Stimulated activated CD4-positive, alpha-beta T cell treated with anti-CD3 and anti-CD28 coated beads, Interleukin-12 subunit alpha, Interleukin-12 subunit beta, amount 100 ng/mL, for 4 hours (primary cell): ENCODE measurements at regions not wholly inside any gene's neighbourhood (a gene's known extent, or its start where the extent isn't known, plus 50 kb on each side); places are given as distances from the start of the nearest gene placed in this dataset.

Experiments
- DNase-seq: peaks from one replicate; pipeline ENCODE4 v3.0.0-alpha.2; 2020

DNA sequence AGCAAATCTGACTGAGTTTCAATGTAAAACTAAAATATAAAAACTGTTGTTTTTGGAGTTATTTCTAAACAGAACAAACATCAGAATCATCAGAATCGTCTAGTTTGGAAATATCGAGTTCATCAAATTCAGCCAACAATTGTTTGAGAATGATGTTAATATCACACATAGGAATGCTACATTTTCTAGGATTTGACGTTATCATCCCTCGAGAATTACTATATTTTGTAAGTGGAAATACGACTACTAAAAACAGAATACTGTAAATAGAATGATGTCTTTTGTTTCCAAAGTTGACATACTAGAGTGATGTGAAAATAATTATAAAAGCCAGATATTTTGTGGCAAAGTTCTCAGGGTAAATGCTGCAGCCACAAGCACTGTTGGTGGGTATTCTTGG lies 805.9 kb downstream of the TLE1 start:
- DNase-seq, result no peak

DNA sequence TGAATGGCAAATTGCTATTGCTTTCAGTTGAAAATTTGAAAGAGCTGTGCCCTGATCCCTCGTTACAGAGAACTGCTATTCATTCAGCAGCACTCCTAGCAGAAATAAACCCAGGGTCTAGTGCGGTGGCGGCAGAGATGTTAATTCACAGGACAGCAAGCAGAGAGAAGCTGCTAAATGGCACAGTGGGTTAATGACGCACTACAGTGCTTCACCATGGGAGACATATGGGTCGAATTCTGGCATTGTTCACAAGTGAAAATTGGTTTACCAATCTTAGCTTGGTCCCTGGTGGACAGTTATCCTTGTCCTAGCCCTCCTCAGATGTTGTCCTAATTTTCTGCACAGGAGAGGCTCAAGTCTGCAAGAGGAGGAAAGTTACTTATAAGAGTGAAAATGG lies 807.4 kb downstream of the TLE1 start:
- DNase-seq, result no peak

DNA sequence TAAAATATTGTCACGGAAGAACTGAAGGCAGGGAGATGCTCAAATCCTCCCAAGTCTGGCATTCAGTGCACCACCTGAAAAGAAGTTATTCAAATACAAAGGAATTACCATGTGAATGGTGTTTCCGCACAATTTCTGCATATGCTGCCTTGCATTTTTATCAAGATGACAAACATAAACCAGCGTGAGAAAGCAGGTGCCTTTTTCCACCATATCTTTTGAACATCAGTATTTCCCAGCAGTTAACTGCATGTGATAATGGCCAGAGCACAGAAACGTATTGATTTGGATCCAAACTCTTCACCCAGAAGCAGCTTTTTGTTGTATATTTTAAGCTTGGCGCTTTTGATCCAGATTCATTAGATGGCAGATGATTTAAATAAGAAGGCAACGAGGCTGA lies 808.0 kb downstream of the TLE1 start:
- DNase-seq, result no peak

DNA sequence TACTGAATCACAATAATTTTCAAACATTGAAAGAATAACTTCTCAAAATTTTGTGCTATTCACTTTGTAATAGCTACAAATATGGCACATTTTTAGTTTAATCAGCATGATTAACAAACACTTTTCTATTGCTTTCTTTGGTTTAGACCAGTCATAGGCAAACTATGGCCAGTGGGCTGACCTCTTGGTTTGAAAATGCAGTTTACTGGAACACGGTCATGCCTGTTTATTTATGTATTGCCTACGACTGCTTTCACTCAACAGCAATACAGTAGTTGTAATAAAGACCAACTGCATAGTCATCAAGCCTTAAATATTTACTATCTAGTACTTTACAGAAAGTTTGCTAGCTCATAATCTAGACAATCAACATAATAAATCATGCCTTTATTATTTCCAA lies 810.8 kb downstream of the TLE1 start:
- no peak for DNase-seq

DNA sequence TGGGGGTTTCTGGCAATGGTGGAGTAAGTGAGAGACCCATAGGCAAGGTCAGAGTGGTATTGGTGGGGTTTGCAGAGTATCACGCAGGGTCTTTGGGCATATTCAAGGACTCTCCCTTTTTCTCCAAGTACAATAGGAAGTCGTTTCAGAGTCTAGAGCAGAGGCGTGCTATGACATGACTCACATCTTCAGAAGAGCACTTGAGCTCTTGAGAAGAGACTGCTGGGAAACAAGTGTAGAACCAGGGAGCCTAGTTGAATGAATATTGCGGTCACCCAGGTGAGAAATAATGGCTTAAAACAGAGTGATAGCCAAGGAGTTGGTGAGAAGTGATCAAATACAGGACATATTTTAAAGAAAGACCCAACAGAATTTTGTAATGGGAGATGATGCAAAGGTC lies 813.4 kb downstream of the TLE1 start:
- no peak for DNase-seq

DNA sequence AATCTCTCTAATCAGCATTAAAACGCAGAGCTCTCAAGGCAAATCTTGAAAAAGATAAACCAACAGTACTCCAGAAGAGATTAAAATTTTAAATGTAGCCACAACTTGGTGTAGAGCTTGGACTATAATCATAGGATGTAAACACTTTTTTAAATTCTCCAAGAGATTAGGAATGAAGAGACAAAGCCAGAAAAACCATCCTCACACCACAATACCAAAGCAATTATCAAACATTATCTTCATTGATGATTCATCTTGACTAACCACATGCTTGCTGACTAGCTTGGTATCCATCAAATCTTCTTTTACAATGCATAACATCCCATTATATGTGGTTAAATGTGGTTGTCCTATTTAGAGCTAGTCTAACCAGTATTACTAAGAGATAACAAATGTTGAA lies 815.1 kb downstream of the TLE1 start:
- no peak for DNase-seq

DNA sequence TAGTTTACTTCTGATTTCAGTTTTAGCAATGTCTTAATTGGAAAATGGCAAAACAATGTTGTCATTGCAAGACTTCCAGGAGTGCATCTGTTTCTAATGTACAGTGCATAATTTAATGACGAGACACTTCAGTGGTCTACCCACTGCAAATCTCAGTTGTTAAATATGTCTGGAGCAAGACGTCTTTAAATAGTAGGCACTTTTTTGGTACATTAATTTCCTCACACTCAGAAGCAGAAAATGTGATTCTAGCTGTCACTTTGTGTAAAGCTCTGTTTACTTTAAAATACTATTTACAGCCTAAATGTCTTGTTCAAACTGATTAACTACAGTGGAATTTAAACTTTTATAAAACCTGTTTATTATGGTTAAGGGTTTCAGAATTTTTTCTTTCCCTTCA lies 815.5 kb downstream of the TLE1 start:
- no peak for DNase-seq

DNA sequence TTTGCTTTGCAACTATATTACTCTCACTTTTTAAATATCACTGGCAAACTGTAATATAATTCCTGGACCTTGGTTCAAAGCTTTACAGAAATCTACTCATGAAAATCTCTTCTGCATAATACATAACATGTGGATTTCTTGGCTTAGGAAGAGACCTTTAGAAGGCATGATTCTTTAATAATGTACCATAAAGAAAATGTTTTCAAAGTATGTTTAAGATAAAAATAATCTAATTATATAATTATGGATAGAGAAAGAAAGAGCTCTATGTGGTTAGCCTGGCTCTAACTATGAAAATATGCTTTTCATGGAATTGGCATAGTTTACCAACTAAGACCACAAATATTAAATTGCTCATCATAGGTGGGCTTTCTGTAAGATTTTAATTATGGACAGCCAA lies 817.8 kb downstream of the TLE1 start:
- DNase-seq, result no peak

DNA sequence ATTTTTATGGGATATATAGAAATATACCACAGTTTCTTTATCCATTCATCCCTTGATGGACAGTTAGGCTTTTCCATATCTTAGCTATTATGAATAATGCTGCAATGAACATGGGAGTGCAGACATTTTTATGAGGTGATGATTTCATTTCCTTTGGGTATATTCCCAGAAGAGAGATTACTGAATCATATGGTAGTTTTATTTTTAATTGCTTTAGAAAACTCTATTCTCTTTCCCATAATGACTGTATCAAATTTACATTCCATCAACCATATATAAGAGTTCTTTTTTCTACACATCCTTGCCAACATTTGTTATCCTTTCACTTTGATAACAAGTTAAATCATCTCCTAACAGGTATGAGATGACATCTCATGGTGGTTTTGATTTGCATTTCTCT lies 821.6 kb downstream of the TLE1 start:
- DNase-seq, result no peak

DNA sequence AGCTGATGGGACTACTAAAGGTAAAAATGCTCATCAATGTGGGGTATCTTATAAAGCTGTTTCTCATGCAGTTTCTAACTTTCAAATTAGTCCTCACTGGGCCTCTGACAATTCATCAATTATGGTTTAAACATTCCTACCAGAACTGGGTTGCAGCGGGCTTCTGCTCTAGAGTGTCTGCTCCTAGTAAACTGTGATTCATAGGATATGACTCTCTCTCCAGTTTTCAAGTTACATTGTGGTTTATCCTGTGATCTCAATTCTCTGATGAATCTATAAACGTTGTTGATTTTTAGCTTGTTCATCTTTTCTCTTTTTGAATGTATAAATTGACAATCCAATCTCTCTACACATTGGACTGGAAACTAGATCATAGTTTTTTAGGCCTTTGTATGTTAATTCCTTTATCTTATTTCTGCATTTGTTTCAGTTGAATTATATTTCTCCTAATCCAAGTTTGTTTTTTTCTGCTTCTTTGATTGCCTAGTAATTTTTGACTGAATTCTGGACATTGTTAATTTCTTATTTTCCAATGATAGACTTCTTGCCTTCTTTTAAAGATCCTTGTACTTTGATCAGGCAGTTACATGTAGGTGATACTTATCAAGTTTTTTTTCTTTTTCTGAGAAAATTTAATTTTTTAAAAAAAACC lies 822.6 kb downstream of the TLE1 start:
- DNase-seq, result no peak

DNA sequence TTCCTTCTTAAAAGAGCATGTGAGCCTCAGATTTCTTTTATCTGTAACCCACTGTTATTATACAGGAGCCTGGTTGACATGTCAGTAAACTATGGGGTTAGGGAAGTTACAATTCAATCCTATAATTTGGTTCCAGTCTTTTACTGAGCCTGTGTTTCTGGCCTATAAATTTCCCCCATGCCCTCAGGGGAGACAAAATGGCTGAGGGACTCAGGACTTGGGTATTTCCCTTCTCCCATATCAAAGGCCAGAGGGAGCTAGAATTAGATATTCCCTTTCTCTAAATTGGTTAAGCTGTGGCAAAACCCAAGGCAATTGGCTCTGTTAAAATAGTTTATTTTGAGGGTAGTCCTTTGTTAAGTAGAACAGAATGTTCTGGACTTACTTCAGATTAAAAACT lies 823.2 kb downstream of the TLE1 start:
- DNase-seq, result no peak

DNA sequence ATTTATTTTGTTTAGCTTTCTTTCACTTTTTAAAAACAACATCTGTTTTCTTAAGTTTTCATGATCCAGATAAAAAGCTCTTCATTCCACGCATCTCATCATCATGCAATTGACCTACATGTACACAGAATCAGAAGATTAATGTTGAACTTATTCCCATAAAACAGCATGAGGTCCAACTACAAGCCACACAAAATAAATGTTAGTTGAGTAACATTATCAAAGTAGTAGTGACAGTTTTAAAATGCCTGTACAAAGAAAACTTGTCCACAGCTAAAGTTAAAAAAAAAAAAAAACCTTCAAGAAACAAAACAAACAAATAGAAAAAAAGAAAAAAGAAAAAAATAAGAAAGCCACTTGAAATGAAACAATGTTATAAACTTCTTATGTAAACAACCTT lies 846.3 kb downstream of the TLE1 start:
- no peak for DNase-seq

DNA sequence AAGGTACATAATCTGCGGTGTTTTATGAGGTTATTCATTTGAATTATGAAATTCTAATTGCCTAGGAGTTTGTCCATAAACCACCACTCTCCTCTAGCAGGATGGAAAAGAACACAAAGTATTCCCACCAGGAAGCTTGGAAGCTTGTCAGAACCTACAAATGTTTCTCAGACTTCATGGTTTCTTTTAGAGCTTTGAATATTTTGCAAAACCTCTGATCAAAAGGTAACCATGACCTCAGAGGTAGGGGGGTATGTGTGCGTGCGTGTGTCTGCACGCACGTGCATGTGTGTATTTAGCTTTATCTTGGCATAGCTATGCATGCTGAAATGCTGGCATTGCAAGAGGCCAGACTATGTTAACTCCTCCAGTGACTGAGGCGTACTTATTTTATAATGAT lies 847.0 kb downstream of the TLE1 start:
- DNase-seq, result no peak

DNA sequence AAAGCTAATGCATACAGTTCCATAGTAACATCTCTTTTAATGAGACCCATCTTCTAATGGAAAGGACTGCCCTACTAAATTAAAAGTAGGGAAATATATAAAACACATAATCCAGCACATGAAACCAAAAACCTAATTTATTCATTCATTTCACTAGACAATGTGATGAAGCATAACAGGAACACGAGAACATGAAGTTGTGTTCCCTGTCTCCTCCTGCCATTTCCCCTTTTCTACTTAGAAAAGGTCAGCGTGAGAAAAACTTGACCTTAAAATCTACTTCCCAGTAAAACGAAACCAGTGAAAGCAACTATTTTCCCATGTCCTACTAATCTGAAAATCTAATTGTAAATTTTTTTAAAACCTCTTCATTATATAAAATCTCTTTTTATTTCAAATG lies 847.5 kb downstream of the TLE1 start:
- DNase-seq, result no peak

DNA sequence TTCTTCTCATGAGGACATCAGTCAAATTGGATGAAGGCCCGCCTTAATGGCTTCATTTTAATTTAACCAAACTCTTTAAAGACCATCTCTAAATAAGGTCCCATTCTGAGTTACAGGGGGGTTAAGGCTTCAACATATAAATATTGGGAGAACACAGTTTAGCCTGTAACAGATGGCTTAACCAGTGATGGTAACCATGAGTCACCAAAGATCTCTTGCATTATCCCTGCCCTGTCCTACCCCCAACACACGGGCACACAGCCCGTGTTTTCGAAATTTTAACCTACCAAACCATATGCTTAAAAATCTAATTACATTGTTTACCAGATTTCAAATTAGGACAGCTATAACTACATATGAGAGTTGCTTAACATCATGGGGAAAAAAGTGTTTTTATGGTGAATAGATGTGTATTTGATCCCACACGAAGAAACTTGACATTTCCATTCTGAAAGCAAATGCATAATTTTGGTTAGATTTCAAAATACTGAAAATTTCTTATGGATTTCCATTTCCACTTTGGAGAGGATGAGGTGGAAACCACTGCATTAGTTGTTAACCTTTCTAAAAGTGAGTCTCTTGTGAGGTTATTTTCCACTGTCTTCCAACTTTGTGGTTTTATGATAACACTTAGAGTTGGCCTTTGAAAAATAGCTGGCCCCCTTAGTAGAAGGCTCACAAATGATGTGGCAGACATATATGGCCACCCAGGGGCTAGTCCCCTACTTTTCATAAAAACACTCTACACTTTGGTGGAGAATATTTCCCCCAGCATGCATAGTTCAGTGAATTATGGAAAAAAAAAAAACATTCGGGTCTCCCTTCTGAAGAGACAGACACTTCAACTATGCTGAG lies 849.3 kb downstream of the TLE1 start:
- no peak for DNase-seq

DNA sequence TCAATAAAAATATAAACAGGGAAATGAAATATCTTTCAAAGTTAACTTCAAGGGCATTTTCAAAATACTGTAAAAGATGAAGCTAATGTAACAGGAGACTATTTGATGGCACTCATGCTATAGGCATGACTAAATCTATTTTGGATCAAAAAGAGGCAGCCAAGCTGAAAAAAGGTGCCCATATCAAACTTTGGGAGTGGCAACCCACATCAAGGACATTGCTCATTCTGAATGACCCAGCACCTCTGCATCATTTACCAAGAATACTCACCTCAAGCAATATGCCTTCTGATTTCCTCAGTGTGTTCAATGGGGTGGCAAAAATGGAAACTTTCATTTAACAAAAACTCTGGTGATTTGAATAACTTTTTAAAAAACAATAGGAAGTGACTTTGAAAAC lies 853.3 kb downstream of the TLE1 start:
- DNase-seq, result no peak

DNA sequence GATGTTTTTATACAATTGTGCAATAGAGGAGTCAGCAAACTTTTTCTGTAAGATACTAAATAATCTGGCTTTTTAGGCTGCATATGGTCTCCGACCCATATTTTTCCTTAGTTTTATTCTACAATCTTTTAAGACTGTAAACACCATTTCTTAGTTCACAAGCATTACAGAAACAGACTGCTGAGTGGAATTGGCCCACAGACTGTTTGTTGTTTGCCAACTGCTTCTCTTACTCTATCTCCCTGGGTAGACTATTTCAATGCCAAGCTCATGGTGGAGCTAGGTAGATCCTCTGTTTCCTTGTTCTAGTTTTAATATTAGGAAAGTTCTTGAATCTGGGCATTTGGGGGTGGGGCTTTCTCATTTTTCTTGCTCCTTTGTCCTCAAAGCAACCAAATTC lies 857.6 kb downstream of the TLE1 start:
- DNase-seq, result no peak

DNA sequence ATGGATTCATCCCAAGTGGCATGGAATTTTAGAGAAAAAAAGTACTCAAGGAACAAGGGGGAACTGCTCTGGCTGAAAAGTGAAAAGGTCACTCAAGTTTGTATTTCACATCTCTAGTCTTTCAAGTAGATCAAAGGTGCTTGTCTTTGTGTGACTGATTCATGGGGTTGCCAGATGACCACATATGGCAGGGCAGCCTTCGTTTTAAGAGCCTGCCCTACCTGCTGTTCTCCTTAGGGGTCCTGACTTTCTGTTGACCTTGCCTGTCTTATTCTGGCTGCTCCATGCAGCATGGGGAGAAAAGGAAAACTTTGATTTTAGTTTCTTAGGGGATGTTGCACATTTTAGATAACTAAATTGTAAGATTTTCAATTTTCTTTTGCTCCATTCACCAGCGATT lies 877.7 kb downstream of the TLE1 start:
- no peak for DNase-seq

DNA sequence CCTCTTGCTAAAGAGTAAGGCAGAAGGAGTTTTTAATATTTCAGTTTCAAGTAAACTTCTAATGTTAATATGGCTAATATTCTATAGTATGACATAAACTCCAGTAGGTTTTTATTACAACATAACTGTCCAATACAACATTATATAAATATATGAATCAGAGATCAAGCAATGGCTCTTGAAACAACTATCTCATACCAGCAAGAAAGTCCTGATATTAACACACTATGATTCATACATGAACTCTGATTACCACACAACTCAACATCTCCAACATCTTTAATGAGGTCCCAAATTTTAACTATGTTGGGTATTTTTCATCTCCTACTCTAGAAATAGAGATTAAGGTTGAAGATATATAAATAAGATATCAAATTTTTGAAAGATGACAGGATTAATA lies 878.3 kb downstream of the TLE1 start:
- DNase-seq, result no peak

DNA sequence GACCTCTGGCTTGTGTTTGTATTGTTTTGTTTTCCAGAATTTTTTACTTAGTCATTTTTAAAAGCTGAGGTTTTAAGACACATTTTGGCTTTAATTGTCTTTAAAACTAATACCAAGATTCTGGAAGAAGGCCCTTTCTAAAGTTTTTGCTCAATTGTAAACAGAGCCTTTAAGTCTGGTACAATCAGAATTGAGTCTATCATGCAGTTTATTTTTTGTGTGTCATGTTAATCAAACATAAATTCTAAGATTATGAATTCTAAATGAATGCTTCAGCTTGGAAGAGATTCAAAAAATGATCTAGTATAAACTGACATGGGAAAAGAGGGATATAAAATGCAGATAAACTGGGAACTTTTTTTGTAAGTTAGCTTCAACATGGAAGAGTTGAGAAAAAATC lies 882.7 kb downstream of the TLE1 start:
- no peak for DNase-seq

DNA sequence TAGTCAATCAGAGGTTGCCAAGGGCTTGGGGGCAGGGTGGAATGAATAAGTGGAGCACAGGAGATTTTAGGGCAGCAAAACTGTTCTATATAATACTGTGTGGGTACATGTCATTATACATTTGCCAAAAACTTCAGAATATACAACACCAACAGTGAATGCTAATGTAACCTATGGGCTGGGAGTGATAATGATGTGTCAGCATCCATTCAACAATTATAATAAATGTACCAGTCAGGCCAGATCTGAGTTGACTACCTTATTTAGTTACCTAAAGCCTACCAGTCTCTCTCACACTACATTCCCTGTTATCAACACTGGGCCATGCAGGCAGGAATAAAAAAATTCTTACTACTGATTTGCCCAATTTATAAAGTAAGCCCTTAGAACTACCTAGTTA lies 884.5 kb downstream of the TLE1 start:
- DNase-seq, result no peak

DNA sequence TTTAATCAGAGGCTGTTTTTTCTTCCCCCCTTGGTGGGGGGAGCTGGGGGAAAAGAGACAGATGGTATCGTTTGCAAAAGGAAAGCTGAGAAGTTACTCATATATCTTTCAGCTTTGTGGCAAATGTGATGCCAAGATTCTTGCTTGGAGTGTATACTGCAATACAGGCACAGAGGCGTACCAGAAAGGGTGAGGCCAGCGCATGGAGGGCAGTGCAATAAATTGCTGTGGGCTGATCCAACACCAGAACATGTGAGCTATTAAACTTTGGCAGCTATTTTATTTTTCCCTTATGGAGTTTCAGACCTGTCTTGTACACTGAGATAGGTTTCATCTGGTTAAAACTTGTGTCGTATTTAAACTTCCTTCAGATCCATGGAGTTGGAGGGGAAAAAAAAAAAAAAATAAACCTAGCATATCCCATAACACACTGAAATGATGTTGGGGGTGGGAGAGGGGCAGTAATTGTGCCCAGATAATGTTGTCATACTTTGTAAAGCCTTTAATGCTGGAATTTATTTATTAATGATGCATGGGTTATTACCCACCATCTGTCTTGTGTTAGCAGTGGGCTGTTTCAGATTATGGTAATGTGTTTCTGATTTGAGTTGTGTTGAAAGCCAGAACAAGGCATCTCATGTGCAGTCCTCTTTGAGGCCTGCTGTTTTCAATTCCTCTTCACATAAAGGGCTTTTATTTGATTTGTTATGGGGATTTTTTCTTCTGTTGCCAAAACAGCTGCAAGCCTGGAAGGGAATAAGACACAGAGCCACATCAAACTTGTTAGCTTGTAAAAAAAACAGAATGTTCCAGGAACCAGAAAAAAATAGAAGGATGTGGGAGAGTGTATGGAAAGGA lies 891.3 kb downstream of the TLE1 start:
- no peak for DNase-seq

DNA sequence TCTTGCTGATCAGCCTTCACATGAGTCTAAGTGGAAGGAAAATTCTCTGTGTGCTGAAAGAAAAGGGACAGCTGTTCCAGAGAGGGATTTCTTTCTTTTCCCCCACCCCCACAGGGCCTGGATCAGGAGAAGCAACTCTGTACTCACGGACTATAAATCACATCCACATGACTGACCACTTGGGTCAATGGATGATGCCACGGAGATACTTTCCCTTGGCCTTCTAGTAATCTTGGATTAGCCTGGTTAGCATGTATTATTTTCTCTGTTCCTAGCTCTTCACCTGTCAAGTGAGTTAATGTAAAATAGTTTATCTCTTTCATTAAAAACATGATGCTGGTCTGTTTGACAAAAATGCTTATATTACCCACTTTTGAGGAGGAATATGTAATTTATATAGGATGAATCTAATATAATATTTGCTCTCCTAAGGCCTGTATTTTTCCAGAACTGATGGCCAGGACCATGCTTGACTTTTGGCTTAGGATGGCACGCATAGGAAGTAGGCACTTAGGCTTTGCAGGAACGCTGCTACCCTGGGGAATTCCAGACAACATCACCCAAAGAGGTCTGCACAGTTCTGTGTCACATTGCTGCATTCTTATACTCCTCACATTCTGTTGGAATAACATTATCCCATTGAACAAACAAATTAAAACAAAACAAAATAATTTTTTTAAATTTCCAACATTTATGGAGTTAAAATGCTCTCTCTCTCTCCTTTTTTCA lies 892.1 kb downstream of the TLE1 start:
- no peak for DNase-seq
